ENCODE measurements at regions not wholly inside any gene's neighbourhood (a gene's known extent, or its start where the extent isn't known, plus 50 kb on each side); places are given as distances from the start of the nearest gene placed in this dataset.

DNA sequence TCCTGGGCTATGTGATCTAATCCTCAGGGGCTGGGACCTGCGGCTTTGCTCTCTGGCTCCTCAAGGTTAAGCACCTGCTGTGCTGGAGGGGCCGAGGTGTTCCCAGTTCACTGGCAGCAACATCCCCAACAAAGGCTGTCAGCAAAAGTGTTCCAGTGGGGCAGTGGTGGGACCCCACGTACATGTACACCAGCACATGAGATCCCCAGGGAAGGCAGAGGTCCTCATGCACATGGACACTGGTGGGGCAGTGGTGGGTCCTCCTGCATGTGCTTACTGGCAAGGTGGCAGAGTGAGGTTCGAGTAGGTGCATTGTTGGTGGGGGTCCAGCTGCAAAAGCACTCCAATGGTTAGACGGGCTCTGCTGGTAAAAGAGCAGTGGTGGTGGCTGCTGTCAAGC, 255.6 kb upstream of the MPDZ start:
- no peaks in the 10 kb centered on the region for H3K36me3 ChIP-seq (ENCODE audit: control insufficient read depth, insufficient read depth, low read length)
- H3K4me2 ChIP-seq (ENCODE audit: extremely low read depth, insufficient read depth, low read length) = no peak overlapping the region
- no peaks in the 10 kb centered on the region for H3K79me2 ChIP-seq (ENCODE audit: control insufficient read depth, insufficient read depth, low read length)
- no peak overlapping the region for H3K9ac ChIP-seq (ENCODE audit: insufficient read depth, low read length)
- no peak for DNase-seq (ENCODE audit: low read depth in 2 of 2)
- H3K27ac ChIP-seq (ENCODE audit: insufficient read depth, low read length) = no peak overlapping the region
- no peaks in the 10 kb centered on the region for H4K20me1 ChIP-seq (ENCODE audit: control insufficient read depth, extremely low read depth, insufficient read depth, low read length)
- no peaks in the 10 kb centered on the region for H3K4me1 ChIP-seq (ENCODE audit: control insufficient read depth, extremely low read depth, insufficient read depth, low read length)
- H3K9me3 ChIP-seq (ENCODE audit: control insufficient read depth, insufficient read depth, low read depth, low read length) = no peaks in the 10 kb centered on the region
- H3K4me3 ChIP-seq (replicated peaks in 1 of 4; ENCODE audit: control extremely low read depth in 1 of 4, insufficient read depth in 1 of 4, low read depth in 3 of 4, low read length in 4 of 4) = no peak overlapping the region
- H2AFZ ChIP-seq (ENCODE audit: low read length) = no peak overlapping the region
- H3K27me3 ChIP-seq (ENCODE audit: control insufficient read depth, insufficient read depth, low read length) = no peaks in the 10 kb centered on the region
- TF ChIP-seq EZH2 (IDR thresholded peaks at IDR 0.05; ENCODE audit: low read length, missing control alignments) (no peak), CTCF (conservative IDR thresholded peaks at IDR 0.05 in 1 of 2, IDR thresholded peaks at IDR 0.05 in 1 of 2; ENCODE audit: low read depth in 1 of 2, low read length in 2 of 2) (no peak)

DNA sequence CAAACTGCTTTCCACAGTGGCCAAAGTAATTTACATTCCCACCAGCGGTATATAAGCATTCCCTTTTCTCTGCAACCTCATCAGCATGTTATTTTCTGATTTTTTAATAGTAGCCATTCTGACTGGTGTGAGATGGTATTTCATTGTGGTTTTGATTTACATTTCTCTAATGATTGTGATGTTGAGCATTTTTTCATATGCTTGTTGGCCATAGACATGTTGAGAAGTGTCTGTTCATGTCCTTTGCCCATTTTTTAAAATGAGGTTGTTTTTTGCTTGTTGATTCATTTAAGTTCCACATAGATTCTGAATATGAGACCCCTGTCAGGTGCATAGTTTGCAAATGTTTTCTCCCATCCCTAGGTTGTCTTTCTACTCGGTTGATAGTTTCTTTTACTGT, 254.5 kb upstream of the MPDZ start:
- peak in 1 of 2 donors; percentile 9 for DNase-seq (ENCODE audit: low read depth in 2 of 2)
- H3K27me3 ChIP-seq (ENCODE audit: control insufficient read depth, insufficient read depth, low read length) = no peaks in the 10 kb centered on the region
- H3K4me1 ChIP-seq (ENCODE audit: control insufficient read depth, extremely low read depth, insufficient read depth, low read length) = no peaks in the 10 kb centered on the region
- H3K4me3 ChIP-seq (replicated peaks in 1 of 4; ENCODE audit: control extremely low read depth in 1 of 4, insufficient read depth in 1 of 4, low read depth in 3 of 4, low read length in 4 of 4) = no peak overlapping the region
- no peak for TF ChIP-seq EZH2 (IDR thresholded peaks at IDR 0.05; ENCODE audit: low read length, missing control alignments)
- no peaks in the 10 kb centered on the region for H3K79me2 ChIP-seq (ENCODE audit: control insufficient read depth, insufficient read depth, low read length)
- H3K4me2 ChIP-seq (ENCODE audit: extremely low read depth, insufficient read depth, low read length) = no peak overlapping the region
- H3K36me3 ChIP-seq (ENCODE audit: control insufficient read depth, insufficient read depth, low read length) = no peaks in the 10 kb centered on the region
- no peaks in the 10 kb centered on the region for H3K9me3 ChIP-seq (ENCODE audit: control insufficient read depth, insufficient read depth, low read depth, low read length)
- H3K9ac ChIP-seq (ENCODE audit: insufficient read depth, low read length) = no peak overlapping the region
- no peaks in the 10 kb centered on the region for H4K20me1 ChIP-seq (ENCODE audit: control insufficient read depth, extremely low read depth, insufficient read depth, low read length)
- no peak overlapping the region for H3K27ac ChIP-seq (ENCODE audit: insufficient read depth, low read length)
- H2AFZ ChIP-seq (ENCODE audit: low read length) = no peak overlapping the region

DNA sequence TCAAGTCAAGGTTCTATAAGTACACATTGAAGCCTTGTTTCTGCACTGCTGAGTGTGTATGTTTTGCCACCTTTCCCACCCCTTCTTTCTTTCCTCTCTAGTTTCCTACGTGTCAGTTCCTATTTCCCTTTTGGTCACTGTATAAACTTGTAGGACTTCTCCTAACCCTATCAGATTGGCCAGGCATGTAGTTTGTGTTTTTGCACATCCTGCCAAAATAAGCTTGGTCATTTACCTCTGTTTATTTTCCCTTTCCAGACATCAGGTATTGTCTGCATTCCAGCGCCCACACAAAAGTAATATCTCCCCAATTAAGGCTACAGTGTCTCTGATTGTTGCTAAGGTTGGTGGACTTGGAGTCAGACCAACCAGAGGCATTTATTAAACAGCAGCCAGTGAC, 252.9 kb upstream of the MPDZ start:
- Histone ChIP-seq H3K4me3 (replicated peaks in 1 of 4; ENCODE audit: control extremely low read depth in 1 of 4, insufficient read depth in 1 of 4, low read depth in 3 of 4, low read length in 4 of 4) (no peak overlapping the region), H3K4me1 (ENCODE audit: control insufficient read depth, extremely low read depth, insufficient read depth, low read length) (no peaks in the 10 kb centered on the region), H4K20me1 (ENCODE audit: control insufficient read depth, extremely low read depth, insufficient read depth, low read length) (no peaks in the 10 kb centered on the region), H3K79me2 (ENCODE audit: control insufficient read depth, insufficient read depth, low read length) (no peaks in the 10 kb centered on the region), H3K9me3 (ENCODE audit: control insufficient read depth, insufficient read depth, low read depth, low read length) (no peaks in the 10 kb centered on the region), H2AFZ (ENCODE audit: low read length) (no peak overlapping the region), H3K27me3 (ENCODE audit: control insufficient read depth, insufficient read depth, low read length) (no peaks in the 10 kb centered on the region), H3K36me3 (ENCODE audit: control insufficient read depth, insufficient read depth, low read length) (no peaks in the 10 kb centered on the region), H3K27ac (ENCODE audit: insufficient read depth, low read length) (no peak overlapping the region), H3K4me2 (ENCODE audit: extremely low read depth, insufficient read depth, low read length) (no peak overlapping the region), H3K9ac (ENCODE audit: insufficient read depth, low read length) (no peak overlapping the region)
- peak in 1 of 2 donors; percentile 58 for DNase-seq (ENCODE audit: low read depth in 2 of 2)
- TF ChIP-seq CTCF (conservative IDR thresholded peaks at IDR 0.05 in 1 of 2, IDR thresholded peaks at IDR 0.05 in 1 of 2; ENCODE audit: low read depth in 1 of 2, low read length in 2 of 2) = no peak
- TF ChIP-seq EZH2 (IDR thresholded peaks at IDR 0.05; ENCODE audit: low read length, missing control alignments) = no peak
